Transverse colon (tissue), 4 donors: ENCODE measurements at regions not wholly inside any gene's neighbourhood (a gene's known extent, or its start where the extent isn't known, plus 50 kb on each side); places are given as distances from the start of the nearest gene placed in this dataset.

ENCODE experiments used
- DNase-seq: peaks from one replicate; pipeline ENCODE4 v3.0.0-alpha.2; 2019
- H3K27ac ChIP-seq, 4 donors: fragments of 200-600 bp; sonication (generic); 2 replicates each; pipeline ENCODE4 v1.5.1; 2016 to 2018; ENCODE audit warnings: inconsistent platforms in 4 of 4
- H3K27me3 ChIP-seq: fragments of 200-600 bp; sonication (generic); 2 replicates; pipeline ENCODE4 v1.5.1; 2017; ENCODE audit warnings: inconsistent platforms
- H3K36me3 ChIP-seq, 4 donors: fragments of 200-600 bp; sonication (generic); 2 replicates each; pipeline ENCODE4 v1.5.1; 2017 to 2019; ENCODE audit warnings: inconsistent platforms in 4 of 4
- H3K4me1 ChIP-seq, 4 donors: fragments of 200-600 bp; sonication (generic); 2 replicates each; pipeline ENCODE4 v1.5.1; 2017 to 2020; ENCODE audit warnings: inconsistent platforms in 4 of 4
- H3K4me3 ChIP-seq, 4 donors: fragments of 200-600 bp; sonication (generic); 1 replicate in 1 of 4; 2 replicates in 3 of 4; pipeline versions ENCODE4 v1.5.1 to v1.6.1; 2017 to 2019; ENCODE audit warnings: inconsistent platforms in 4 of 4
- H3K9me3 ChIP-seq, 2 donors: fragments of 200-600 bp; sonication (generic); 2 replicates each; pipeline ENCODE4 v1.5.1; 2017 to 2019; ENCODE audit warnings: inconsistent platforms in 2 of 2
- EP300 ChIP-seq: sonication (generic); formaldehyde crosslinking; IDR thresholded peaks from one replicate; pipeline ENCODE4 v1.6.1; 2017; ENCODE audit warnings: antibody characterized with exemption, low read depth
- POLR2A ChIP-seq: fragments of 450-650 bp; IDR thresholded peaks from one replicate; pipeline ENCODE4 v1.6.1; 2016; ENCODE audit warnings: antibody characterized with exemption, mild to moderate bottlenecking, moderate library complexity
- POLR2AphosphoS5 ChIP-seq, 3 donors: sonication (generic); formaldehyde crosslinking; IDR thresholded peaks; one replicate each; pipeline ENCODE4 v1.6.1; 2016; ENCODE audit warnings: antibody characterized with exemption in 3 of 3
- WGBS, 2 donors: methylation state at CpG; one replicate each; pipeline ENCODE4 v1.1.5; 2018; ENCODE audit warnings: low coverage in 1 of 2; 5-methylcytosine and 5-hydroxymethylcytosine counted together
- in situ Hi-C, 4 donors: fragments of 200-750 bp; cut with MboI; loops; one replicate each; pipeline versions ENCODE4 v1.15.0 to v1.15.1; 2017; ENCODE audit warnings: low sequenced_read_pairs in 3 of 4, low pct_ligation_motif_present in 1 of 4, low pct_unique_long_range_greater_than_20kb in 1 of 4
- intact Hi-C: fragments of 100-400 bp; cut with DNase I; formaldehyde crosslinking; loops from one replicate; pipeline ENCODE4 v1.15.1; 2023; ENCODE audit warnings: low total_unique reads
- TF ChIP-seq, protein P1 (sequence below), 5 experiments: fragments of 200-600 bp in 3 of 5; fragments of 450-650 bp in 2 of 5; sonication (generic) in 3 of 5; IDR thresholded peaks; 1 replicate in 2 of 5; 2 replicates in 3 of 5; pipeline ENCODE4 v1.5.1; 2016 to 2017; ENCODE audit warnings: antibody characterized with exemption in 5 of 5, inconsistent platforms in 3 of 5, mild to moderate bottlenecking in 2 of 5, moderate library complexity in 1 of 5

DNA sequence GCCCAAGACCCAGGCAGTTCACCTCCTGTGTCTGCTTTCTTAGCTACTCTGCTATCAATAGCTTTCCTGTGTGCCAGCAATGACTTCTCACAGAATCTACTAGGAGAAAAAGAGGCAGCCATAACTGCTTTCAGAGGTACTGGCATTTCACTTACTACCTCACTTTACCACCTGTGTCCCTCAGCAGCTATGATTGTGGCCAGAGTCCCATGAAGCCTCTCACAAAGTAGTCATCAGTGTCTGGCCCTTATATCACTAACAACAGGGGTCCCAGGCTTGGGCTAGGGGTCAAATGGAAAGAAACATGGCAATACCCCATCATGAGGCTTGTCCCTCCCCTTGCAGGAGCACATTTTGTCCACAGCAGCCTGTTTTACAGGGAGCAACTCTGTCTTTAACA, 62.7 kb upstream of the EPS8L3 start:
- in situ Hi-C loops, result no loop called here
- Histone ChIP-seq H3K9me3 (no peaks in the 10 kb centered on the region), H3K27me3 (no peaks in the 10 kb centered on the region), H3K4me3 (no peak overlapping the region), H3K36me3 (no peaks in the 10 kb centered on the region), H3K4me1 (peaks cover 0 to 24% (median 5%) of the 10 kb centered on the region in 4 donors), H3K27ac (no peak overlapping the region)
- intact Hi-C loops, result no loop called here
- DNase-seq, result no peak
- TF ChIP-seq POLR2A (no peak), EP300 (no peak), POLR2AphosphoS5 (IDR thresholded peaks at IDR 0.05) (no peak)
- TF ChIP-seq, protein P1, sequence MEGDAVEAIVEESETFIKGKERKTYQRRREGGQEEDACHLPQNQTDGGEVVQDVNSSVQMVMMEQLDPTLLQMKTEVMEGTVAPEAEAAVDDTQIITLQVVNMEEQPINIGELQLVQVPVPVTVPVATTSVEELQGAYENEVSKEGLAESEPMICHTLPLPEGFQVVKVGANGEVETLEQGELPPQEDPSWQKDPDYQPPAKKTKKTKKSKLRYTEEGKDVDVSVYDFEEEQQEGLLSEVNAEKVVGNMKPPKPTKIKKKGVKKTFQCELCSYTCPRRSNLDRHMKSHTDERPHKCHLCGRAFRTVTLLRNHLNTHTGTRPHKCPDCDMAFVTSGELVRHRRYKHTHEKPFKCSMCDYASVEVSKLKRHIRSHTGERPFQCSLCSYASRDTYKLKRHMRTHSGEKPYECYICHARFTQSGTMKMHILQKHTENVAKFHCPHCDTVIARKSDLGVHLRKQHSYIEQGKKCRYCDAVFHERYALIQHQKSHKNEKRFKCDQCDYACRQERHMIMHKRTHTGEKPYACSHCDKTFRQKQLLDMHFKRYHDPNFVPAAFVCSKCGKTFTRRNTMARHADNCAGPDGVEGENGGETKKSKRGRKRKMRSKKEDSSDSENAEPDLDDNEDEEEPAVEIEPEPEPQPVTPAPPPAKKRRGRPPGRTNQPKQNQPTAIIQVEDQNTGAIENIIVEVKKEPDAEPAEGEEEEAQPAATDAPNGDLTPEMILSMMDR (IDR thresholded peaks at IDR 0.05), result no peak

DNA sequence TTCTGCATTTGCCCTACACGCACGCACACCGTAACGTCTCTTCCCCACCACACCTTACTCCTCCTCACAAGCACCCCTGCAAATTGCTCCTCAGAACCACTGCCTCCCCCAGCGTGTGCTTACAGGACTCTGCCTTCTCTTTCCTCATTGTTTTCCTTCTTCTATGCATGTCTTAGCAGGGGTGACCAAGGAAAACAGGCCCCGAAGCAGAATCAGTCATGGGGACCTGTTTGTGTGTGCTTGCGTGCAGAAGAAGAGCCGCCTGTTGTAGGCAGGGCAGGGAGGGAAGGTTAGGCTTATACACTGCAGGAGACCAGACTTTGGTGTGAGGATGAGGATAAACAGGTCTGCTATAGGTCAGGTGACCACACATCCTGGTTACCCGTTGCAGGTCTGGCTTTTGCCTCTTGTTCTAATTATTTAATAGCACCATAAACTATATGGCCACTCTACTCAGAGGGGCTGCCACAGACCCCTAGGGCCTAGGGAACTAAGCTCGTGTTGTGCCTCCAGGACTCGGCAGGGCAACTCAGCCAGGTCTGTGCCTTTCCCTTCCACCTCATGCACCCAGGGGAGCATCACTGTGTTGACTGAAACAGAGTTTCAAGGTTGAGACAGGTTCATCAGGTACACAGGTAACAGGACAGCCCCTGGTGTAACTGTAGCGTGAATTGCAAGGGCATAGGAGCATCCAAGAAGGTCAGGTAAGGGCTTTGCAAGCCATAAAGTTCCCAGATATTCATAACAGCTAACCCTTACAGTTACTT, 60.8 kb upstream of the EPS8L3 start:
- intact Hi-C loops, result no loop called here
- 84 to 100% methylated on average over 1 to 12 of the region's 12 CpGs for whole genome bisulfite sequencing, 2 donors
- Histone ChIP-seq H3K4me3 (no peak overlapping the region), H3K4me1 (peaks cover 0 to 29% (median 5%) of the 10 kb centered on the region in 4 donors), H3K36me3 (no peaks in the 10 kb centered on the region), H3K27me3 (no peaks in the 10 kb centered on the region), H3K27ac (peak overlapping the region; percentile 32 to 55 (median 44)), H3K9me3 (no peaks in the 10 kb centered on the region)
- TF ChIP-seq POLR2AphosphoS5 (IDR thresholded peaks at IDR 0.05), result no peak
- TF ChIP-seq POLR2A, result no peak
- TF ChIP-seq, protein P1 (IDR thresholded peaks at IDR 0.05), result no peak
- TF ChIP-seq EP300, result no peak
- in situ Hi-C loops, result no loop called here
- DNase-seq, result no peak

DNA sequence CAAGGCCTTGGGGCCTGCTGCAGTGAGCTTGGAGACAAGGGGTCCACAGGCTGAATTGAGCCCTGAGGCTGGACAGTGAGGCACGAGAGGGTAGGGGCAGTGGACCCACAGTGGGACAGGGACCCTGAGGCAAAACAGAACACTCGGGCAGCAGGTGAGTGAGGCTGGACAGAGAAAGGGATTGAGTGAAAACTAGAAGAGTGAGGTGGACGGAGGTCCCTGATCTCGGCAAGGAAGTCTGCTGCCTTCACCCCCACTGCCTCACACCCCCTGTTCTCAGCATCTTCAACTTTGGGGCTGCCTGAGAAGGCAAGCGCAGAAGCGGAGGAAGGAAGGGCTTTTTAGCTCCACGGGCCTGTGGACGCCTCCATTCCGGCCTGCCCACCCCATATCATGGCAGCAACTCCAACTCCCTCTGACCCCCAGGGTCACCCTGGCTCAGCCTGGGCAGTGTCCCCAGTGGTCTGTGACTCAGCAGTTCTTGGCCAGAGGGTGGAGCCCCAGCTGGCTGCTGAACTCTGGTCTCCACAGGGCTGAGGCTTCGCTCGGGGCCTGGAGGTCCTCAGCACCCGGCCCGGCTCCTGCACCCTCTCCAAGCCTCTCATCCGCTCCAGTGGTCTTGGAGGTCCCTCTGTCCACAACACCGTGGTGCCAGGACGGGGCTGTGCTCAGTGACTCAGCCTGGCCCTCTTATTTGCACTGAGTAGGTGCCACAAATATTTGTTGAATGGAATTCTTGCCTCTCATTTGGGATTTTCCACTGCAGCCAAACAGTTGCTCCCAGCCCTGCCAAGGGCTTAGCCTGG, 60.0 kb upstream of the EPS8L3 start:
- intact Hi-C loops, result no loop called here
- no peaks in the 10 kb centered on the region for H3K36me3 ChIP-seq
- H3K27ac ChIP-seq, result peak overlapping the region; percentile 32 to 55 (median 44)
- no peaks in the 10 kb centered on the region for H3K9me3 ChIP-seq
- H3K4me3 ChIP-seq, result no peak overlapping the region
- in situ Hi-C loops, result no loop called here
- DNase-seq, result no peak
- no peaks in the 10 kb centered on the region for H3K27me3 ChIP-seq
- H3K4me1 ChIP-seq, result peaks cover 0 to 29% (median 6%) of the 10 kb centered on the region in 4 donors
- WGBS, 2 donors, result 58 to 86% methylated on average over 2 to 14 of the region's 16 CpGs
- TF ChIP-seq, protein P1 (IDR thresholded peaks at IDR 0.05), result no peak
- TF ChIP-seq EP300, result no peak

DNA sequence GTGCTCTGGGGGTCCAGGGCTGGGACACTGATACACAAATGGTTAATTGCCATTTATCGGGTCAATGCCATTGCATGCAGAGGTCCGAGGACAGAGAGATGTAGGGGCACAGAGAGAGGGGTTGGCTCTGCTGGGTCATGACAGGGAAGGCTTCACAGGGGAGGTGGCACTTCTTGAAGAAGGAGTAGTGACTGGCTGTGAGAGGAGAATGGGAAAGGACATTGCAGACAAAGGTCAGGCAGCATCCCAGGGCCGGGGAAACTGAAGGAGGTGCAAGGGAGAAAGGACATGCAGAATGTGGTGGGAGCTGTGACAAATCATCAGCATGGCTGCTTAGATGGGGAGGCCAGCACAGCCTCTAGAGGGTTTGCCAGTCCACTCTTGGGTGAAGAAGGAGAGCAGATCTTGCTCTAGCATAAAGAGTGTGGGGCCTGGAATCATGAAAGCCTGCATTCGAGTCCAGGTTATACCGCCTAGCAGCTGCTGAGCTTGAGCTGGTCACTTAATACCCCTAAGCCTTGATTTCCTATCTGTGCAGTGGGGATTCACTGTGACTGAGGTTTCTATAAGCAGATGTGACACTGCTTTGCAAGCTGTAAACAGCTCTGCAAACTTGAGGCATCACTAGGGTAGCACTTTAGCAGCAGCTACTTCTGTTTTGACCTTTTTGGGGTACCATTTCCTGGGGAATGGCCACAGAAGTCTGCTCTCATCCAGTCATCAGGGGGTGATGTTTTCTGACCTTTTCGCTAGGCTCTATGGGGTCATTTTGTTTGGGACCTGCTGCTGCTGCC, 59.2 kb upstream of the EPS8L3 start:
- no peaks in the 10 kb centered on the region for H3K9me3 ChIP-seq
- H3K27ac ChIP-seq, result peak overlapping the region; percentile 32 to 55 (median 44)
- intact Hi-C loops (no loop called here), in situ Hi-C loops (no loop called here)
- peaks cover 0 to 34% (median 9%) of the 10 kb centered on the region in 4 donors for H3K4me1 ChIP-seq
- no peak for TF ChIP-seq POLR2AphosphoS5 (IDR thresholded peaks at IDR 0.05)
- no peak for TF ChIP-seq POLR2A
- no peak for TF ChIP-seq EP300
- TF ChIP-seq, protein P1 (IDR thresholded peaks at IDR 0.05), result no peak
- DNase-seq, result no peak
- H3K27me3 ChIP-seq, result no peaks in the 10 kb centered on the region
- H3K36me3 ChIP-seq, result no peaks in the 10 kb centered on the region
- no peak overlapping the region for H3K4me3 ChIP-seq
- WGBS, 2 donors, result 85 to 94% methylated on average over 3 to 6 of the region's 6 CpGs
